Liver (tissue), 8 donors: ENCODE measurements at regions not wholly inside any gene's neighbourhood (a gene's known extent, or its start where the extent isn't known, plus 50 kb on each side); places are given as distances from the start of the nearest gene placed in this dataset.

Experiments used
- DNase-seq: peaks from one replicate; pipeline ENCODE4 v3.0.0-alpha.2; 2017; ENCODE audit warnings: low spot score
- H3K27ac ChIP-seq, 2 donors: one replicate each; pipeline ENCODE4 v1.7.0; 2013; ENCODE audit warnings: inconsistent platforms in 2 of 2, low read length in 2 of 2, control low read depth in 1 of 2, low read depth in 1 of 2, mild to moderate bottlenecking in 1 of 2
- H3K27me3 ChIP-seq, 4 donors: one replicate each; pipeline versions ENCODE4 v1.6.1 to v1.7.0; 2013; ENCODE audit warnings: low read length in 3 of 4, inconsistent platforms in 1 of 4, mild to moderate bottlenecking in 1 of 4, moderate library complexity in 1 of 4; ENCODE audit not compliant: control insufficient read depth in 4 of 4, insufficient read depth in 4 of 4
- H3K36me3 ChIP-seq, 4 donors: one replicate each; pipeline versions ENCODE4 v1.6.1 to v1.7.0; 2013; ENCODE audit warnings: low read length in 3 of 4, mild to moderate bottlenecking in 3 of 4, low read depth in 1 of 4, moderate library complexity in 1 of 4; ENCODE audit not compliant: control insufficient read depth in 4 of 4, insufficient read depth in 3 of 4
- H3K4me1 ChIP-seq, 4 donors: one replicate each; pipeline versions ENCODE4 v1.6.1 to v1.7.0; 2013; ENCODE audit warnings: low read length in 3 of 4, mild to moderate bottlenecking in 3 of 4, moderate library complexity in 1 of 4; ENCODE audit not compliant: control insufficient read depth in 4 of 4, insufficient read depth in 4 of 4
- H3K4me3 ChIP-seq, 3 donors: one replicate each; pipeline versions ENCODE4 v1.6.1 to v1.7.0; 2013; ENCODE audit warnings: low read length in 3 of 3, control low read depth in 1 of 3, low read depth in 1 of 3, mild to moderate bottlenecking in 1 of 3
- H3K9ac ChIP-seq, 2 donors: one replicate each; pipeline ENCODE4 v1.7.0; 2013; ENCODE audit warnings: low read length in 2 of 2, mild to moderate bottlenecking in 2 of 2, moderate library complexity in 2 of 2, control low read depth in 1 of 2, low read depth in 1 of 2
- H3K9me3 ChIP-seq, 4 donors: one replicate each; pipeline versions ENCODE4 v1.6.1 to v1.7.0; 2013; ENCODE audit warnings: low read length in 3 of 4; ENCODE audit not compliant: control insufficient read depth in 4 of 4
- EGR1 ChIP-seq, 2 donors: IDR thresholded peaks; 2 replicates each; pipeline ENCODE4 v1.6.1; 2016 to 2018; ENCODE audit warnings: antibody characterized with exemption in 2 of 2, low read depth in 2 of 2
- FOXA1 ChIP-seq: IDR thresholded peaks from 2 replicates; pipeline ENCODE4 v1.6.1; 2016; ENCODE audit warnings: antibody characterized with exemption
- FOXA2 ChIP-seq: IDR thresholded peaks from 2 replicates; pipeline ENCODE4 v1.6.1; 2016; ENCODE audit warnings: antibody characterized with exemption
- GABPA ChIP-seq, 2 donors: IDR thresholded peaks in 1 of 2; conservative IDR thresholded peaks in 1 of 2; 2 replicates each; pipeline ENCODE4 v1.6.1; 2016; ENCODE audit warnings: antibody characterized with exemption in 2 of 2, mild to moderate bottlenecking in 1 of 2, moderate library complexity in 1 of 2
- HNF4A ChIP-seq, 2 donors: conservative IDR thresholded peaks; 2 replicates each; pipeline ENCODE4 v1.6.1; 2016; ENCODE audit warnings: antibody characterized with exemption in 2 of 2, mild to moderate bottlenecking in 2 of 2
- HNF4G ChIP-seq: IDR thresholded peaks from 2 replicates; pipeline ENCODE4 v1.6.1; 2016; ENCODE audit warnings: antibody characterized with exemption
- RAD21 ChIP-seq, 2 donors: IDR thresholded peaks; 2 replicates each; pipeline ENCODE4 v1.6.1; 2016; ENCODE audit warnings: antibody characterized with exemption in 2 of 2, mild to moderate bottlenecking in 2 of 2
- SP1 ChIP-seq: IDR thresholded peaks from 2 replicates; pipeline ENCODE4 v1.6.1; 2018; ENCODE audit warnings: antibody characterized with exemption, mild to moderate bottlenecking
- TAF1 ChIP-seq: conservative IDR thresholded peaks from 2 replicates; pipeline ENCODE4 v1.6.1; 2016; ENCODE audit warnings: antibody characterized with exemption, mild to moderate bottlenecking
- YY1 ChIP-seq: IDR thresholded peaks from 2 replicates; pipeline ENCODE4 v1.6.1; 2016; ENCODE audit warnings: antibody characterized with exemption, mild to moderate bottlenecking
- WGBS: extraction: QIAGEN DNeasy Blood & Tissue Kit; methylation state at CpG from one replicate; pipeline ENCODE4 v1.1.7; 2013; 5-methylcytosine and 5-hydroxymethylcytosine counted together
- TF ChIP-seq, protein P1 (sequence below): IDR thresholded peaks from 2 replicates; pipeline ENCODE4 v1.6.1; 2016; ENCODE audit warnings: antibody characterized with exemption
- TF ChIP-seq, protein P2 (sequence below): fragments of 150-350 bp; IDR thresholded peaks from 2 replicates; pipeline ENCODE4 v1.5.1; 2017; ENCODE audit warnings: improper control_type of control experiment, low read depth, low read length; ENCODE audit not compliant: missing input control
- TF ChIP-seq, protein P3 (sequence below): IDR thresholded peaks from 2 replicates; pipeline ENCODE4 v1.6.1; 2016; ENCODE audit warnings: antibody characterized with exemption
- TF ChIP-seq, protein P4 (sequence below): IDR thresholded peaks from 2 replicates; pipeline ENCODE4 v1.6.1; 2016; ENCODE audit warnings: antibody characterized with exemption, mild to moderate bottlenecking
- donor health status: healthy.
- donor health status: healthy.
- donor health status: healthy.
- donor health status: healthy.
- donor health status: healthy.

DNA sequence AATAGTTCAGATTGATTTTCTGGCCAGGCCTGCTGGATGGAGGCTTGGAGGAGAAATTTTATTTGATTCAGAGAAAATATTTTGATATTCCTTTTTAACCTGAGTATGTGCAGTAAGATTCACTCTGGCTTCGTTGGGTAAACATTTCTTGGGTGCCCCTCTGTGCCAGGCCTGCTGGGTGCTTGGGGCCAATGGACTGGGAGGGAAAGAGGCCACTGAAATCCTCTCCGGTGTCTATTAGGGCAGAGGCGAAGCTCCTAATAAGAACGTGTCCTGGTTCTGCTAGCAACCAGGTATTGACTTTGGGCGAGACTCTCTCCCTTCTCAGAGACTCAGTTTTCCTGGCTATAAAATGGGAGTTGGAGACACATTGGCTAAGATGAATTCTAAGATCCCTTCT lies 122.5 kb downstream of the CYLD start:
- Histone ChIP-seq H3K4me1 (peaks cover 1 to 4% (median 2%) of the 10 kb centered on the region in 4 donors), H3K9ac (no peak overlapping the region), H3K27ac (no peak overlapping the region), H3K4me3 (no peak overlapping the region), H3K9me3 (no peaks in the 10 kb centered on the region), H3K36me3 (no peaks in the 10 kb centered on the region), H3K27me3 (no peaks in the 10 kb centered on the region)
- DNase-seq = peak; percentile 8
- 91% methylated on average over 5 of the region's 5 CpGs for WGBS
- TF ChIP-seq TAF1 = no peak
- TF ChIP-seq HNF4A (conservative IDR thresholded peaks at IDR 0.05) = no peak
- TF ChIP-seq EGR1 (IDR thresholded peaks at IDR 0.05; ENCODE audit: low read depth in 2 of 2) = no peak
- TF ChIP-seq, protein P1, sequence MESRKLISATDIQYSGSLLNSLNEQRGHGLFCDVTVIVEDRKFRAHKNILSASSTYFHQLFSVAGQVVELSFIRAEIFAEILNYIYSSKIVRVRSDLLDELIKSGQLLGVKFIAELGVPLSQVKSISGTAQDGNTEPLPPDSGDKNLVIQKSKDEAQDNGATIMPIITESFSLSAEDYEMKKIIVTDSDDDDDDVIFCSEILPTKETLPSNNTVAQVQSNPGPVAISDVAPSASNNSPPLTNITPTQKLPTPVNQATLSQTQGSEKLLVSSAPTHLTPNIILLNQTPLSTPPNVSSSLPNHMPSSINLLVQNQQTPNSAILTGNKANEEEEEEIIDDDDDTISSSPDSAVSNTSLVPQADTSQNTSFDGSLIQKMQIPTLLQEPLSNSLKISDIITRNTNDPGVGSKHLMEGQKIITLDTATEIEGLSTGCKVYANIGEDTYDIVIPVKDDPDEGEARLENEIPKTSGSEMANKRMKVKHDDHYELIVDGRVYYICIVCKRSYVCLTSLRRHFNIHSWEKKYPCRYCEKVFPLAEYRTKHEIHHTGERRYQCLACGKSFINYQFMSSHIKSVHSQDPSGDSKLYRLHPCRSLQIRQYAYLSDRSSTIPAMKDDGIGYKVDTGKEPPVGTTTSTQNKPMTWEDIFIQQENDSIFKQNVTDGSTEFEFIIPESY = no peak
- TF ChIP-seq, protein P2, sequence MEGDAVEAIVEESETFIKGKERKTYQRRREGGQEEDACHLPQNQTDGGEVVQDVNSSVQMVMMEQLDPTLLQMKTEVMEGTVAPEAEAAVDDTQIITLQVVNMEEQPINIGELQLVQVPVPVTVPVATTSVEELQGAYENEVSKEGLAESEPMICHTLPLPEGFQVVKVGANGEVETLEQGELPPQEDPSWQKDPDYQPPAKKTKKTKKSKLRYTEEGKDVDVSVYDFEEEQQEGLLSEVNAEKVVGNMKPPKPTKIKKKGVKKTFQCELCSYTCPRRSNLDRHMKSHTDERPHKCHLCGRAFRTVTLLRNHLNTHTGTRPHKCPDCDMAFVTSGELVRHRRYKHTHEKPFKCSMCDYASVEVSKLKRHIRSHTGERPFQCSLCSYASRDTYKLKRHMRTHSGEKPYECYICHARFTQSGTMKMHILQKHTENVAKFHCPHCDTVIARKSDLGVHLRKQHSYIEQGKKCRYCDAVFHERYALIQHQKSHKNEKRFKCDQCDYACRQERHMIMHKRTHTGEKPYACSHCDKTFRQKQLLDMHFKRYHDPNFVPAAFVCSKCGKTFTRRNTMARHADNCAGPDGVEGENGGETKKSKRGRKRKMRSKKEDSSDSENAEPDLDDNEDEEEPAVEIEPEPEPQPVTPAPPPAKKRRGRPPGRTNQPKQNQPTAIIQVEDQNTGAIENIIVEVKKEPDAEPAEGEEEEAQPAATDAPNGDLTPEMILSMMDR = no peak
- TF ChIP-seq YY1 = no peak
- TF ChIP-seq SP1 = no peak
- TF ChIP-seq, protein P3, sequence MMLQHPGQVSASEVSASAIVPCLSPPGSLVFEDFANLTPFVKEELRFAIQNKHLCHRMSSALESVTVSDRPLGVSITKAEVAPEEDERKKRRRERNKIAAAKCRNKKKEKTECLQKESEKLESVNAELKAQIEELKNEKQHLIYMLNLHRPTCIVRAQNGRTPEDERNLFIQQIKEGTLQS = no peak
- TF ChIP-seq RAD21 (IDR thresholded peaks at IDR 0.05) = no peak
- TF ChIP-seq, protein P4, sequence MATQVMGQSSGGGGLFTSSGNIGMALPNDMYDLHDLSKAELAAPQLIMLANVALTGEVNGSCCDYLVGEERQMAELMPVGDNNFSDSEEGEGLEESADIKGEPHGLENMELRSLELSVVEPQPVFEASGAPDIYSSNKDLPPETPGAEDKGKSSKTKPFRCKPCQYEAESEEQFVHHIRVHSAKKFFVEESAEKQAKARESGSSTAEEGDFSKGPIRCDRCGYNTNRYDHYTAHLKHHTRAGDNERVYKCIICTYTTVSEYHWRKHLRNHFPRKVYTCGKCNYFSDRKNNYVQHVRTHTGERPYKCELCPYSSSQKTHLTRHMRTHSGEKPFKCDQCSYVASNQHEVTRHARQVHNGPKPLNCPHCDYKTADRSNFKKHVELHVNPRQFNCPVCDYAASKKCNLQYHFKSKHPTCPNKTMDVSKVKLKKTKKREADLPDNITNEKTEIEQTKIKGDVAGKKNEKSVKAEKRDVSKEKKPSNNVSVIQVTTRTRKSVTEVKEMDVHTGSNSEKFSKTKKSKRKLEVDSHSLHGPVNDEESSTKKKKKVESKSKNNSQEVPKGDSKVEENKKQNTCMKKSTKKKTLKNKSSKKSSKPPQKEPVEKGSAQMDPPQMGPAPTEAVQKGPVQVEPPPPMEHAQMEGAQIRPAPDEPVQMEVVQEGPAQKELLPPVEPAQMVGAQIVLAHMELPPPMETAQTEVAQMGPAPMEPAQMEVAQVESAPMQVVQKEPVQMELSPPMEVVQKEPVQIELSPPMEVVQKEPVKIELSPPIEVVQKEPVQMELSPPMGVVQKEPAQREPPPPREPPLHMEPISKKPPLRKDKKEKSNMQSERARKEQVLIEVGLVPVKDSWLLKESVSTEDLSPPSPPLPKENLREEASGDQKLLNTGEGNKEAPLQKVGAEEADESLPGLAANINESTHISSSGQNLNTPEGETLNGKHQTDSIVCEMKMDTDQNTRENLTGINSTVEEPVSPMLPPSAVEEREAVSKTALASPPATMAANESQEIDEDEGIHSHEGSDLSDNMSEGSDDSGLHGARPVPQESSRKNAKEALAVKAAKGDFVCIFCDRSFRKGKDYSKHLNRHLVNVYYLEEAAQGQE = no peak
- TF ChIP-seq HNF4G = no peak

DNA sequence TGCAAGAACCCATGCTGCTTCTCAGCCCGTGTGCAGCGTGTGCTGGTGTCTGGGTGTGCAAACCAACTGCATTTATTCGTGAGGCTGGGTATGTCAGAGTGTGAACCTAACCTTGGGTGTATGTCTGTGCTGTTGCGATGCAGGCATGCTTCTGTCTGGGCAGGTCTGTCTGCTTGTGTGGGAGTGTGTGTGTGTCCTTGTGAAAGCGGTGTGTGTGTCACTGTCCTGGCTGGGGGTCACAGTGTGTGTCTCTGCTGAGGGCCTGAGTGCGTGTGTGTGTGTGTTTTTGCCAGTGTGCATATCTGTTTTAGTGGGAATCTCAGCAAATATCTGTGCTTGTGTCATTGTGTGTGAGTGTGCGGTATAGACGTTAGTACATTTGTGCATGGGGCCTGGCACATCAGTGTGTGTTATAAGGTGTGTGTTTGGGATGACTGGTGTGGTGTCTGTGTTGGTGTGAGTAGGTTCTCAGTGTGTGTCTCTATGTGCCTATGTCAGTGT lies 121.8 kb downstream of the CYLD start:
- H3K27me3 ChIP-seq = no peaks in the 10 kb centered on the region
- no peak overlapping the region for H3K9ac ChIP-seq
- H3K4me1 ChIP-seq = peaks cover 2 to 6% (median 2%) of the 10 kb centered on the region in 4 donors
- WGBS = 91% methylated on average over 8 of the region's 8 CpGs
- no peak overlapping the region for H3K4me3 ChIP-seq
- no peaks in the 10 kb centered on the region for H3K9me3 ChIP-seq
- DNase-seq = peak; percentile 13
- no peaks in the 10 kb centered on the region for H3K36me3 ChIP-seq
- H3K27ac ChIP-seq = no peak overlapping the region
- TF ChIP-seq, protein P3 = no peak
- no peak for TF ChIP-seq RAD21 (IDR thresholded peaks at IDR 0.05)
- TF ChIP-seq, protein P2 = no peak
- no peak for TF ChIP-seq FOXA1
- no peak for TF ChIP-seq SP1
- TF ChIP-seq, protein P4 = no peak
- TF ChIP-seq, protein P1 = no peak
- no peak for TF ChIP-seq GABPA (IDR thresholded peaks at IDR 0.05 in 1 of 2, conservative IDR thresholded peaks at IDR 0.05 in 1 of 2)
- no peak for TF ChIP-seq FOXA2
- no peak for TF ChIP-seq TAF1
- TF ChIP-seq HNF4G = no peak
